Skeletal muscle tissue (tissue), 3 donors: ENCODE measurements at regions not wholly inside any gene's neighbourhood (a gene's known extent, or its start where the extent isn't known, plus 50 kb on each side); places are given as distances from the start of the nearest gene placed in this dataset.
"Not testable (repeated sequence)": the region's sequence is repeated elsewhere in the genome, so short reads cannot be mapped to it uniquely, and the experiment has no call there.

Source experiments
- H3K27ac ChIP-seq: one replicate; pipeline ENCODE4 v1.7.0; 2013; ENCODE audit warnings: mild to moderate bottlenecking, low read depth, low read length, inconsistent platforms
- H3K27me3 ChIP-seq, 3 donors: one replicate each; pipeline ENCODE4 v1.7.0; 2013; ENCODE audit warnings: low read length in 3 of 3; ENCODE audit not compliant: control insufficient read depth in 3 of 3, insufficient read depth in 3 of 3
- H3K36me3 ChIP-seq, 3 donors: one replicate each; pipeline ENCODE4 v1.7.0; 2013; ENCODE audit warnings: low read length in 3 of 3; ENCODE audit not compliant: control insufficient read depth in 3 of 3, insufficient read depth in 3 of 3
- H3K4me1 ChIP-seq, 3 donors: one replicate each; pipeline ENCODE4 v1.7.0; 2013; ENCODE audit warnings: low read length in 3 of 3, mild to moderate bottlenecking in 3 of 3; ENCODE audit not compliant: control insufficient read depth in 3 of 3, insufficient read depth in 3 of 3
- H3K4me3 ChIP-seq, 3 donors: one replicate each; pipeline ENCODE4 v1.7.0; 2013; ENCODE audit warnings: low read length in 3 of 3
- H3K9ac ChIP-seq, 3 donors: one replicate each; pipeline ENCODE4 v1.7.0; 2013; ENCODE audit warnings: low read length in 3 of 3, mild to moderate bottlenecking in 3 of 3, moderate library complexity in 2 of 3, low read depth in 1 of 3
- H3K9me3 ChIP-seq, 3 donors: one replicate each; pipeline ENCODE4 v1.7.0; 2013; ENCODE audit warnings: low read length in 3 of 3; ENCODE audit not compliant: control insufficient read depth in 3 of 3
- donor health status: Osteomylitis.

DNA sequence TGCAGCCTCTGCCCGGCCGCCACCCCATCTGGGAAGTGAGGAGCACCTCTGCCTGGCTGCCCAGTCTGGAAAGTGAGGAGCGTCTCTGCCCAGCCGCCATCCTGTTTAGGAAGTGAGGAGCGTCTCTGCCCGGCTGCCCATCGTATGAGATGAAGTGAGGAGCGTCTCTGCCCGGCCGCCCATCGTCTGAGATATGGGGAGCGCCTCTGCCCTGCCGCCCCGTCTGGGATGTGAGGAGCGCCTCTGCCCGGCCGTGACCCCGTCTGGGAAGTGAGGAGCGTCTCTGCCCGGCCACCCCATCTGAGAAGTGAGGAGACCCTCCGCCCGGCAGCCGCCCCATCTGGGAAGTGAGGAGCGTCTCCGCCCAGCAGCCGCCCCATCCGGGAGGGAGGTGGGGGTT lies 1069.5 kb upstream of the EPHA6 start:
- not testable (repeated sequence) for H3K27me3 ChIP-seq, H3K9me3 ChIP-seq, H3K4me1 ChIP-seq, H3K4me3 ChIP-seq, H3K27ac ChIP-seq, H3K9ac ChIP-seq, H3K36me3 ChIP-seq

DNA sequence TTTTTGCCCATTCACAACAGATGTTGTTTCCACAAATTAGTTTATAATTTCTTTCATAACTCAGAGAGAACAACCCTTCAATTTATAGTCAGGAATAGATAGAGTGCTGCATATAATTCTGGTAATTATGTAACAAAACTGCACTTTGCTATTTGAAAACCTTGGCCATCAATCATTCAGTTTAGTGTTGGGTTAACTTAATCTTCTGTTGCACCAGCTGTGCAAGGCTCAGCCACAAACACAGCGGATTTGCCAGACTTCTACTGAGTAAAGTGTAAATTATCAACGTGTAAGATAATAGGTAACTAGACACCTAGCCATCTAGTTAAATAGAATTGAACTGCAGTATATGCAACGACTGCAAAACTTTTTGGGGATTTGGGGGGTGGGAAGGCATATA lies 1064.3 kb upstream of the EPHA6 start:
- Histone ChIP-seq H3K4me3 (no peak overlapping the region), H3K27me3 (no peaks in the 10 kb centered on the region), H3K36me3 (no peaks in the 10 kb centered on the region), H3K9me3 (no peaks in the 10 kb centered on the region), H3K4me1 (no peaks in the 10 kb centered on the region), H3K27ac (no peak overlapping the region), H3K9ac (no peak overlapping the region)

DNA sequence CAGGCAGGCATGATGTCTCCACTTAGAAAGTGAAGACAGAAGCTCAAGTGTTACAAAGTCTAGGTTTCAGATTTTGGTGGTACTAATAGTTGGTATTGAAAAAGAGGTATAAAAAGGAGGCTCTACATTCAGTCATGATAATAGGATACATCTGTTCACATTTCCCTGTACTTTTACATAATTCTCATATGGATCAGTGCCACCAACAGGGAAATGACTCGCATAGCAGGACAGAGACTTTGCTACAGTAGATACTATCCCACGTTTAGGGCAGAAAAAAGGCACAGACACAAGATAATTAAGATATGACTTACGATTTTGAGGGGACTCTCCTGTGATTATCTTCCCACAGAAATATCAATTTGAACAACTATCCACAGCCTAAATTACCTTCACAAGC lies 1062.9 kb upstream of the EPHA6 start:
- no peaks in the 10 kb centered on the region for H3K27me3 ChIP-seq
- H3K9me3 ChIP-seq, result no peaks in the 10 kb centered on the region
- H3K4me3 ChIP-seq, result no peak overlapping the region
- no peak overlapping the region for H3K9ac ChIP-seq
- no peak overlapping the region for H3K27ac ChIP-seq
- H3K36me3 ChIP-seq, result no peaks in the 10 kb centered on the region
- H3K4me1 ChIP-seq, result no peaks in the 10 kb centered on the region

DNA sequence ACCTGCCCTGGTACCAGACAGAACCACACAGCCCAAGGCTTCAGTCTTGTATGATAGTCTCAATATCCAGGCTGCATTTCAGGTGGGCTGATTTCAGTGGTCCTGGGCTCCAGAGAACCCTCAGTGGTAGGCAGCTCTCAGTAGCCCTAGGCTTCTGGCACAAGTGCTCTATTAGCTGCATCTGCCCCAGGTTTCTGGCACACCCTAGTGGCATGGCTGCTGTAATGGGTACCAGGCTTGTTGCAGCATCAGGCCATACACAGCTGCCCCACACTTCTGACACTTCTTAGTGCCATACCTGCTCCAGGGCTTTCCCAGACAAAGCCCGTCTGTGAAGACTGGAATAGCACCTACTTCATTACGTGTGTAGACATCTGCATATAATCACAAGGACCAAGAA lies 1062.2 kb upstream of the EPHA6 start:
- H3K27ac ChIP-seq, result no peak overlapping the region
- H3K9ac ChIP-seq, result no peak overlapping the region
- no peaks in the 10 kb centered on the region for H3K27me3 ChIP-seq
- no peaks in the 10 kb centered on the region for H3K36me3 ChIP-seq
- no peaks in the 10 kb centered on the region for H3K9me3 ChIP-seq
- H3K4me3 ChIP-seq, result no peak overlapping the region
- no peaks in the 10 kb centered on the region for H3K4me1 ChIP-seq

DNA sequence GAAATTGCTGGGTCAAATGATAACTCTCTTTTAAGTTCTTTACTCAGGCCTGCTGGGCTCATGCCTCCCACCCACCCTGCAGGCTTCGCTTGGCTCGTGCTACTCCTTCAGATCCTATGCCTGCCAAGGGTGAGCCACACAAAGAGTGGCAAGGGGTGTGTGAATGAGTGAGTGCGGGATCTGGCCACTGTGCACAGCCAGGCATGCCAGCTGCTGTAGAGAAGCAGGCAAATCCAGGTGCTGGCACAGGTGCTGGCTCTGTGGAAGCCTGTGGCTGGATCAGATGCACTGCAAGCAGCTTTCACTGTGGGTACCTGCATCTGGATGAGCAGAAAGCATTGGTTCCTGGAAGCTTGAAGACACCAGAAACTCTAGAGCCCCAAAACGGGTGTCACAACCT lies 1055.7 kb upstream of the EPHA6 start:
- Histone ChIP-seq H3K36me3 (no peaks in the 10 kb centered on the region), H3K4me1 (no peaks in the 10 kb centered on the region), H3K4me3 (no peak overlapping the region), H3K27me3 (no peaks in the 10 kb centered on the region), H3K27ac (no peak overlapping the region), H3K9me3 (no peaks in the 10 kb centered on the region), H3K9ac (no peak overlapping the region)

DNA sequence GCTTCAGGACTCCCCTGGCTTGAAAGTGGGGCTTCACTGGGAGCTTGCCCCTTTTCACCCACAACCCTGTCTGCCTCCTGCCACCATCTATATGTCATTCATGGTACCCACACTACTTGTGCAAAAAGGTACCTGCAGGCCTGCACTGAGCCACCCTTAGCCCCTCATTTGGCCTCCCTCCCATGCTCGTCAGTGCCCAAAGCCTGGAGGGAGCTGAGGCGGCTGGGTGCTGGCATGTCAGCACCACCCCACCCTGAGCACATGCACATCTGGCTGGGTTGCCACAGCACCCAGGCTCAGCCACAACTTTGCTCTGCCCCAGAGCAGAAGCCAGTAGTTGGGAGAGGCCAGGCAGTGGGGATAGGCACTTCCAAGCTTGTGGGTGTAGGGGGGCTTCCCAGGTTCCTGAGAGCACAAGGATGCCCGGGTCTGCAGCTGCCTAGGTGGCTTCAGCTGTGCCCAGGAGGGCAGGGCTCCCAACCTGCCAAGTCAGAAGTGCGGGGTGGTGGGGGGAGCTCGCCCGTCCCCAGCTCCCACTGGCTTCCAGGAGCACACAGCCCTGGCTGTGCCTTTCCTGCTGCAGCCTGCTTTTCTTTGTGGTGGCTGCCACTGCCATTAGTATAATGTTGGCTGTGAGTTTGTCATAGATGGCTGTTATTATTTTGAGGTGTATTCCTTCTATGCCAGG lies 1054.6 kb upstream of the EPHA6 start:
- no peaks in the 10 kb centered on the region for H3K9me3 ChIP-seq
- no peak overlapping the region for H3K9ac ChIP-seq
- no peaks in the 10 kb centered on the region for H3K27me3 ChIP-seq
- no peaks in the 10 kb centered on the region for H3K36me3 ChIP-seq
- H3K27ac ChIP-seq, result no peak overlapping the region
- no peaks in the 10 kb centered on the region for H3K4me1 ChIP-seq
- no peak overlapping the region for H3K4me3 ChIP-seq

DNA sequence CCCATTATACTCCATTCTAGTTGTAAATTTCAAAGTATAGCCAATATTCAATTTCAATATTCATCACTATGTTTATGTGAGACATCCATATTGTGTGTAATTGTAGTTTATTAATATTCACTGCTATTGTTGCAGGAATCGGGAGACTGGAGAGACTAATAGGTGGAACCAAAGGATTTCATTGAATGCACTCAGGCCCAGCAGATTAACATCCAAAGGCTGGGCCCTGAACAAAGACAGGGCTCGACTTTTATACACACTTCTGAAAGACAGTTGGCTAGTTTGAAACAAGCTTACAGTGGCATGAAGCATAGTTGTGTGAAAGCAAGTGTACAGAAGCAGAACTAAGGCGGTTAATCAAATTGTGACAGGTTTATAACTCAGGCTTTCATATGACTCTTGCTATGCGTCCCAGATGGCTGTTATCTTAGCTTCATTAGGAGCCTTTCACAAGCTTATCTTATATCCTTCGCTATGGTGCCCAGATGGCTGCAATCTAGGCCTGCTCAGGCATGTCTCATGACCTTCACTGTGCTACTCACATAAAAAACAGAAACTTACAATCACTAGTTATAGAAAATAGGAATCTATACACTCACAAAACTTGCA lies 1038.8 kb upstream of the EPHA6 start:
- Histone ChIP-seq H3K9me3 (no peaks in the 10 kb centered on the region), H3K27me3 (no peaks in the 10 kb centered on the region), H3K4me3 (no peak overlapping the region), H3K27ac (no peak overlapping the region), H3K9ac (no peak overlapping the region), H3K36me3 (no peaks in the 10 kb centered on the region), H3K4me1 (no peaks in the 10 kb centered on the region)

DNA sequence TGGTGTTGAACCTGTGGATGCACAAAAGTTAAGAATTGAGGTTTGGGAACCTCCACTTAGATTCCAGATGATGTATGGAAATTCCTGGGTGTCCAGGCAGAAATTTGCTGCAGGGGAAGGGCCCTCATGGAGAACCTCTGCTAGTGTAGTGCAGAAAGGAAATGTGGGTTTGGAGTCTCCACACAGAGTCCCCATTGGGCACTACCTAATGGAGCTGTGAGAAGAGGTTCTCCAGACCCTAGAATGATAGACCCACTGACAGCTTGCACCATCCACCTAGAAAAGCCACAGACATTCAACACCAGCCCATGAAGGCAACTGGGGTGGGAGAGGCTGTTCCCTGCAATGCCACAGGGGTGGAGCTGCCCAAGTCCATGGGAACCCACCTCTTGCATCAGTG lies 1032.8 kb upstream of the EPHA6 start:
- Histone ChIP-seq H3K36me3 (no peaks in the 10 kb centered on the region), H3K27ac (no peak overlapping the region), H3K9ac (no peak overlapping the region), H3K4me1 (no peaks in the 10 kb centered on the region), H3K27me3 (no peaks in the 10 kb centered on the region), H3K4me3 (no peak overlapping the region), H3K9me3 (no peaks in the 10 kb centered on the region)

DNA sequence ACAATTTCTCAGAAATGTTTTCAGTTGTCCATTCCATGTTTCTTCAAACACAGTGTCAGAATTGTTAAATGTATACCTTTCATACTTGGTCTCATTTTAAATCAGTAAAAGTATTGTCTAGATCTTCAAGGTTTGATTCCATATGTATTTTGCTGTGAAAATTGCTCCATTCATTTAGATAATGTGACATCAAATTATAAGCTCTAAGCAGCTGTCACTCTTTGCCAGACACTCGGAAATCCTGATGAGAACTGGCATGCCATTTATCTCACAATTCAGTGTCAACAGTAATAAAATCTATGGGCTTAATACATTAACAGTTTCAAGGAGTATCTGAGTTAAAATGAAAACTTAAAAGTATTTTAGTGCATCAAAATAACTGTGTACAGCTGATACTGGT lies 1025.3 kb upstream of the EPHA6 start:
- Histone ChIP-seq H3K4me3 (no peak overlapping the region), H3K27ac (no peak overlapping the region), H3K9ac (no peak overlapping the region), H3K36me3 (no peaks in the 10 kb centered on the region), H3K27me3 (no peaks in the 10 kb centered on the region), H3K9me3 (no peaks in the 10 kb centered on the region), H3K4me1 (no peaks in the 10 kb centered on the region)

DNA sequence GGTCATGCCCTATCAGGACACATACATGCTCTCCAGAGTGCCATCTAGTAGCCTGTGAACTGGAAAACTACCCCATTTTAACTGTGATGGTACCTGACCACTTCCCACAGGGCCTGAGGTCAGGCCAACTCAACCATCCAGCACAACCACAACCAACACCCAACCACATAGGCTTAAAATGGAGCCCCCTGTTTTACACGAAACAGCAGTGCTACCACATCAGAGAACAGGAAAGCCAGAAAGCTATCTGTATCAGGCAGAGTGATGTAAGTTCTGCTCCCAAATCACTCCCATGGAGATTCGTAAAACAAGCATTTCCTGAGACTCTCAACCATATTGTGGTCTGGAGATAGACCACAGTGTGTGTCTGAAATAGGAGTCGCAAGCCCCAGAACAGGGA lies 1017.3 kb upstream of the EPHA6 start:
- Histone ChIP-seq H3K4me1 (no peaks in the 10 kb centered on the region), H3K9me3 (no peaks in the 10 kb centered on the region), H3K4me3 (no peak overlapping the region), H3K9ac (no peak overlapping the region), H3K27ac (no peak overlapping the region), H3K27me3 (no peaks in the 10 kb centered on the region), H3K36me3 (no peaks in the 10 kb centered on the region)
